Heart right ventricle (tissue), 16 donors: ENCODE measurements at regions not wholly inside any gene's neighbourhood (a gene's known extent, or its start where the extent isn't known, plus 50 kb on each side); places are given as distances from the start of the nearest gene placed in this dataset.

ENCODE experiments used
- ATAC-seq, 8 donors: fragments of 200-7000 bp; cut with Tn5 transposase; one replicate each; pipeline ENCODE4 v1.9.1; 2020; ENCODE audit warnings: mild to moderate bottlenecking in 8 of 8, moderate library complexity in 8 of 8, moderate number of reproducible peaks in 1 of 8
- DNase-seq, 2 donors: peaks; one replicate each; pipeline ENCODE4 v3.0.0-alpha.2; 2020
- H3K27ac ChIP-seq, 10 donors: fragments of 200-600 bp; sonication (generic) in 2 of 10; one replicate each; pipeline versions ENCODE4 v1.5.0 to v1.8.0; 2020 to 2022; ENCODE audit warnings: mild to moderate bottlenecking in 3 of 10
- H3K27me3 ChIP-seq, 7 donors: fragments of 200-600 bp; one replicate each; pipeline ENCODE4 v1.8.0; 2021 to 2022; ENCODE audit warnings: mild to moderate bottlenecking in 2 of 7
- H3K36me3 ChIP-seq, 9 donors: fragments of 200-600 bp; sonication (generic) in 1 of 9; one replicate each; pipeline versions ENCODE4 v1.5.0 to v1.8.0; 2020 to 2022; ENCODE audit warnings: mild to moderate bottlenecking in 2 of 9
- H3K4me1 ChIP-seq, 9 donors: fragments of 200-600 bp; sonication (generic) in 1 of 9; one replicate each; pipeline versions ENCODE4 v1.5.0 to v1.8.0; 2020 to 2022; ENCODE audit warnings: mild to moderate bottlenecking in 4 of 9
- H3K4me3 ChIP-seq, 10 donors: fragments of 200-600 bp; sonication (generic) in 2 of 10; one replicate each; pipeline versions ENCODE4 v1.5.0 to v1.8.0; 2020 to 2022; ENCODE audit warnings: mild to moderate bottlenecking in 7 of 10, moderate library complexity in 2 of 10
- H3K9me3 ChIP-seq, 11 donors: fragments of 200-600 bp in 10 of 11; sonication (generic) in 2 of 11; one replicate each; pipeline versions ENCODE4 v1.5.0 to v1.8.0; 2013 to 2022; ENCODE audit warnings: mild to moderate bottlenecking in 2 of 11, control low read depth in 1 of 11, moderate library complexity in 1 of 11
- WGBS, 2 donors: extraction: QIAGEN DNeasy Blood & Tissue Kit; methylation state at CpG; one replicate each; pipeline ENCODE4 v1.1.7; 2013; ENCODE audit warnings: inconsistent platforms in 1 of 2; 5-methylcytosine and 5-hydroxymethylcytosine counted together
- intact Hi-C, 10 donors: fragments of 100-400 bp; cut with DNase I; formaldehyde crosslinking; loops; one replicate each; pipeline versions ENCODE4 v1.11.1 to v1.14.2; 2022
- TF ChIP-seq, protein P1 (sequence below), 9 donors: fragments of 200-600 bp; sonication (generic) in 2 of 9; IDR thresholded peaks; one replicate each; pipeline versions ENCODE4 v1.5.0 to v1.8.0; 2021 to 2022; ENCODE audit warnings: antibody characterized with exemption in 9 of 9, mild to moderate bottlenecking in 5 of 9, moderate library complexity in 1 of 9
- donor health status: Arrhythmogenic right ventricular cardiomyopathy.
- donor health status: ischemic (EF 13 %, LVEDD 7.1; RV severe dilation, severe dysfunction).
- donor health status: healthy with polysubstance abuse.
- donor health status: DM: no; HTN: yes; CAD: no.
- donor health status: DM: no; HTN: no; CAD: no.
- donor health status: ischemic (EF 25% LVEDD 6.9; RV normal size, moderate dysfunction).
- donor health status: ischemic (EF 25% LVEDD 5.7; RV mildly dilated, moderate dysfunction).
- donor health status: healthy.
- donor health status: DM: yes; HTN: yes; CAD: no.
- donor health status: Ischemic cardiomyopathy.
- donor health status: ischemic (EF 35%, LVEDD 5.7; RV mildly dilated, moderate dysfunction).
- donor health status: nonischemic (EF 11% LVEDD 7.7; RV severe dilation, severe dysfunction).
- donor health status: DM: yes; HTN: yes; CAD: no.
- donor health status: PGD.
- donor health status: ischemic (EF 29% LVEDD 5.4; RV normal size, mild dysfunction).
- donor health status: nonischemic (EF 23%, LVEDD 6.1; RV moderate dilation, normal function).

GRCh38 chr5:2194236-2194555 lies 311.5 kb upstream of the IRX4 start:
- intact Hi-C loops: no loop called here
- DNase-seq (no peak), ATAC-seq (no peak)
- WGBS, 2 donors: 86 to 88% methylated on average over 6 of the region's 6 CpGs
- H3K9me3 ChIP-seq: peaks cover 0 to 16% (median 7%) of the 10 kb centered on the region in 11 donors
- TF ChIP-seq, protein P1, sequence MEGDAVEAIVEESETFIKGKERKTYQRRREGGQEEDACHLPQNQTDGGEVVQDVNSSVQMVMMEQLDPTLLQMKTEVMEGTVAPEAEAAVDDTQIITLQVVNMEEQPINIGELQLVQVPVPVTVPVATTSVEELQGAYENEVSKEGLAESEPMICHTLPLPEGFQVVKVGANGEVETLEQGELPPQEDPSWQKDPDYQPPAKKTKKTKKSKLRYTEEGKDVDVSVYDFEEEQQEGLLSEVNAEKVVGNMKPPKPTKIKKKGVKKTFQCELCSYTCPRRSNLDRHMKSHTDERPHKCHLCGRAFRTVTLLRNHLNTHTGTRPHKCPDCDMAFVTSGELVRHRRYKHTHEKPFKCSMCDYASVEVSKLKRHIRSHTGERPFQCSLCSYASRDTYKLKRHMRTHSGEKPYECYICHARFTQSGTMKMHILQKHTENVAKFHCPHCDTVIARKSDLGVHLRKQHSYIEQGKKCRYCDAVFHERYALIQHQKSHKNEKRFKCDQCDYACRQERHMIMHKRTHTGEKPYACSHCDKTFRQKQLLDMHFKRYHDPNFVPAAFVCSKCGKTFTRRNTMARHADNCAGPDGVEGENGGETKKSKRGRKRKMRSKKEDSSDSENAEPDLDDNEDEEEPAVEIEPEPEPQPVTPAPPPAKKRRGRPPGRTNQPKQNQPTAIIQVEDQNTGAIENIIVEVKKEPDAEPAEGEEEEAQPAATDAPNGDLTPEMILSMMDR (IDR thresholded peaks at IDR 0.05): no peak
- no peak overlapping the region for H3K27ac ChIP-seq
- no peaks in the 10 kb centered on the region for H3K36me3 ChIP-seq
- no peak overlapping the region for H3K4me3 ChIP-seq
- H3K4me1 ChIP-seq: no peaks in the 10 kb centered on the region
- H3K27me3 ChIP-seq: peaks cover 0 to 15% (median 6%) of the 10 kb centered on the region in 7 donors

- intact Hi-C loops: no loop called here
- H3K4me3 ChIP-seq: no peak overlapping the region
- WGBS, 2 donors: 74 to 77% methylated on average over 11 of the region's 11 CpGs
- no peaks in the 10 kb centered on the region for H3K4me1 ChIP-seq
- TF ChIP-seq, protein P1 (IDR thresholded peaks at IDR 0.05): no peak
- no peak for ATAC-seq
- H3K27ac ChIP-seq: no peak overlapping the region
- peaks cover 0 to 15% (median 6%) of the 10 kb centered on the region in 7 donors for H3K27me3 ChIP-seq
- H3K9me3 ChIP-seq: peaks cover 0 to 16% (median 7%) of the 10 kb centered on the region in 11 donors
- H3K36me3 ChIP-seq: no peaks in the 10 kb centered on the region
- no peak for DNase-seq
These were observed 311.0 kb upstream of the IRX4 start for GRCh38 chr5:2193542-2194235.

GRCh38 chr5:2193142-2193541 lies 310.4 kb upstream of the IRX4 start:
- ATAC-seq (no peak), DNase-seq (no peak)
- no peak overlapping the region for H3K4me3 ChIP-seq
- H3K4me1 ChIP-seq: no peaks in the 10 kb centered on the region
- no peaks in the 10 kb centered on the region for H3K36me3 ChIP-seq
- H3K27me3 ChIP-seq: peaks cover 0 to 15% (median 6%) of the 10 kb centered on the region in 7 donors
- WGBS, 2 donors: 68 to 69% methylated on average over 6 of the region's 6 CpGs
- intact Hi-C loops: no loop called here
- TF ChIP-seq, protein P1 (IDR thresholded peaks at IDR 0.05): no peak
- peaks cover 0 to 16% (median 7%) of the 10 kb centered on the region in 11 donors for H3K9me3 ChIP-seq
- H3K27ac ChIP-seq: no peak overlapping the region

DNA sequence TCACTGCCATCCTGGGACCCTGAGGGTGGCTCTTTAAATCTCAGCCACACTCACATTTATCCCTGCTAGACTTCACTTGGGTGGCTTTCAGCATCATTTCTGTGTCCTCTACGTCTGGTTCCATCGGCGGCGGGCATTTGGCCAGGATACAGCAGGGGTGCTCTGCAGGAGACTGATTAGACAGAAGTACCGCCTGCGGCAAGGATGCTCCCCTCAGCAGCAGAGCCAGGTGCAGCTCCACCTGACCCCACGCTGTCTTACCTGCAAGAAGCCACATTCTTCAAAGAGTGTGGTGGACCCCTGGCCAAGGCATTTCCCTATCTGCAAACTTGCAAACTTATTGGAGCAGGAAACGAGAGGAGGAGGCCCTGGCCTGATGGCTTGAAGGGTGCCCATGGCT lies 309.8 kb upstream of the IRX4 start:
- Histone ChIP-seq H3K9me3 (peaks cover 0 to 16% (median 7%) of the 10 kb centered on the region in 11 donors), H3K27me3 (peaks cover 0 to 15% (median 10%) of the 10 kb centered on the region in 7 donors), H3K36me3 (no peaks in the 10 kb centered on the region), H3K4me3 (no peak overlapping the region), H3K4me1 (no peaks in the 10 kb centered on the region), H3K27ac (no peak overlapping the region)
- 69 to 79% methylated on average over 8 of the region's 8 CpGs for WGBS, 2 donors
- intact Hi-C loops: no loop called here
- ATAC-seq (no peak), DNase-seq (no peak)
- TF ChIP-seq, protein P1 (IDR thresholded peaks at IDR 0.05): no peak
